ENCODE measurements at regions not wholly inside any gene's neighbourhood (a gene's known extent, or its start where the extent isn't known, plus 50 kb on each side); places are given as distances from the start of the nearest gene placed in this dataset.

GRCh38 chr2:4951368-4951767 lies 740.8 kb upstream of the SOX11 start:
- H3K27me3 Mint-ChIP-seq, result no peaks in the 10 kb centered on the region
- H3K9me3 Mint-ChIP-seq, result peaks cover 18% of the 10 kb centered on the region
- DNase-seq (ENCODE audit: low spot score in 2 of 2), result no peak
- no peak for ATAC-seq (replicated peaks; ENCODE audit: extremely low read depth, poor library complexity, severe bottlenecking)
- no peaks in the 10 kb centered on the region for H3K36me3 Mint-ChIP-seq (ENCODE audit: insufficient read depth)
- H3K27ac Mint-ChIP-seq (ENCODE audit: low read depth), result no peak overlapping the region
- no peaks in the 10 kb centered on the region for H3K4me1 Mint-ChIP-seq
- H3K4me3 Mint-ChIP-seq, result no peak overlapping the region

DNA sequence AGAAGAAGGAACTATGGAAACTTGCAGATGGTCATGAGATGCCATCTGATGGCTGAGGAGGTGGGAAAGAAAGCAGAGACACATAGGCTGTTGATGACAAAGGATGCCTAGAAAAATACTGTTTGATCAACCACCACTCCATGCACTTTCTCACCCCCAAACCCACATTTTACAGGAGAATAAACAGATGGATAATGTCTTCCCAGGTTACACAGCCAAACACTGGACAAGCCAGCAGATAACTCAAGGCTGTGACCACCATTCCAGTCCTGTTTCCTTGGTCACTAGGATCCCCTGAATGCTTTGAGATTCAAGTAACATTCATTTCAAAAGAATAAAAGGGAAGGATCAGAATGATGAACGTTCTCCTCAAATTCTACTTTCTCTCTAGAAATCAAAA lies 733.0 kb upstream of the SOX11 start:
- peaks cover 15% of the 10 kb centered on the region for H3K9me3 Mint-ChIP-seq

GRCh38 chr2:4962419-4962818 lies 729.8 kb upstream of the SOX11 start:
- no peak overlapping the region for H3K4me3 Mint-ChIP-seq
- DNase-seq (ENCODE audit: low spot score in 2 of 2), result no peak
- no peak overlapping the region for H3K27ac Mint-ChIP-seq (ENCODE audit: low read depth)
- ATAC-seq (replicated peaks; ENCODE audit: extremely low read depth, poor library complexity, severe bottlenecking), result no peak
- H3K36me3 Mint-ChIP-seq (ENCODE audit: insufficient read depth), result no peaks in the 10 kb centered on the region
- H3K27me3 Mint-ChIP-seq, result no peaks in the 10 kb centered on the region
- H3K4me1 Mint-ChIP-seq, result no peaks in the 10 kb centered on the region
- peaks cover 11% of the 10 kb centered on the region for H3K9me3 Mint-ChIP-seq

More for the DNA sequence above, 733.0 kb upstream of the SOX11 start:
- Mint-ChIP-seq H3K4me1 (no peaks in the 10 kb centered on the region), H3K27me3 (no peaks in the 10 kb centered on the region), H3K4me3 (no peak overlapping the region), H3K27ac (ENCODE audit: low read depth) (no peak overlapping the region), H3K36me3 (ENCODE audit: insufficient read depth) (no peaks in the 10 kb centered on the region)
- no peak for DNase-seq (ENCODE audit: low spot score in 2 of 2)
- no peak for ATAC-seq (replicated peaks; ENCODE audit: extremely low read depth, poor library complexity, severe bottlenecking)

- ATAC-seq (replicated peaks; ENCODE audit: extremely low read depth, poor library complexity, severe bottlenecking) (no peak), DNase-seq (ENCODE audit: low spot score in 2 of 2) (no peak)
- H3K9me3 Mint-ChIP-seq, result peaks cover 15% of the 10 kb centered on the region
- H3K27me3 Mint-ChIP-seq, result no peaks in the 10 kb centered on the region
- H3K4me1 Mint-ChIP-seq, result no peaks in the 10 kb centered on the region
- H3K27ac Mint-ChIP-seq (ENCODE audit: low read depth), result no peak overlapping the region
- H3K4me3 Mint-ChIP-seq, result no peak overlapping the region
- no peaks in the 10 kb centered on the region for H3K36me3 Mint-ChIP-seq (ENCODE audit: insufficient read depth)
Observed at GRCh38 chr2:4963106-4963505, 729.1 kb upstream of the SOX11 start.

GRCh38 chr2:4964001-4964540 lies 728.1 kb upstream of the SOX11 start:
- H3K4me1 Mint-ChIP-seq, result no peaks in the 10 kb centered on the region
- peaks cover 15% of the 10 kb centered on the region for H3K9me3 Mint-ChIP-seq
- no peak for ATAC-seq (replicated peaks; ENCODE audit: extremely low read depth, poor library complexity, severe bottlenecking)
- H3K4me3 Mint-ChIP-seq, result no peak overlapping the region
- H3K36me3 Mint-ChIP-seq (ENCODE audit: insufficient read depth), result no peaks in the 10 kb centered on the region
- no peaks in the 10 kb centered on the region for H3K27me3 Mint-ChIP-seq
- DNase-seq (ENCODE audit: low spot score in 2 of 2), result no peak
- no peak overlapping the region for H3K27ac Mint-ChIP-seq (ENCODE audit: low read depth)

- Mint-ChIP-seq H3K4me3 (no peak overlapping the region), H3K36me3 (ENCODE audit: insufficient read depth) (no peaks in the 10 kb centered on the region), H3K27me3 (no peaks in the 10 kb centered on the region), H3K27ac (ENCODE audit: low read depth) (no peak overlapping the region), H3K9me3 (peaks cover 15% of the 10 kb centered on the region), H3K4me1 (no peaks in the 10 kb centered on the region)
- DNase-seq (ENCODE audit: low spot score in 2 of 2), result no peak
- ATAC-seq (replicated peaks; ENCODE audit: extremely low read depth, poor library complexity, severe bottlenecking), result no peak
Observed at GRCh38 chr2:4964579-4964978, 727.6 kb upstream of the SOX11 start.

- H3K27ac Mint-ChIP-seq (ENCODE audit: low read depth), result no peak overlapping the region
- DNase-seq (ENCODE audit: low spot score in 2 of 2) (no peak), ATAC-seq (replicated peaks; ENCODE audit: extremely low read depth, poor library complexity, severe bottlenecking) (no peak)
- no peaks in the 10 kb centered on the region for H3K36me3 Mint-ChIP-seq (ENCODE audit: insufficient read depth)
- H3K27me3 Mint-ChIP-seq, result no peaks in the 10 kb centered on the region
- H3K4me3 Mint-ChIP-seq, result no peak overlapping the region
- H3K9me3 Mint-ChIP-seq, result peaks cover 22% of the 10 kb centered on the region
- no peaks in the 10 kb centered on the region for H3K4me1 Mint-ChIP-seq
Observed at GRCh38 chr2:4965556-4966320, 726.4 kb upstream of the SOX11 start.

DNA sequence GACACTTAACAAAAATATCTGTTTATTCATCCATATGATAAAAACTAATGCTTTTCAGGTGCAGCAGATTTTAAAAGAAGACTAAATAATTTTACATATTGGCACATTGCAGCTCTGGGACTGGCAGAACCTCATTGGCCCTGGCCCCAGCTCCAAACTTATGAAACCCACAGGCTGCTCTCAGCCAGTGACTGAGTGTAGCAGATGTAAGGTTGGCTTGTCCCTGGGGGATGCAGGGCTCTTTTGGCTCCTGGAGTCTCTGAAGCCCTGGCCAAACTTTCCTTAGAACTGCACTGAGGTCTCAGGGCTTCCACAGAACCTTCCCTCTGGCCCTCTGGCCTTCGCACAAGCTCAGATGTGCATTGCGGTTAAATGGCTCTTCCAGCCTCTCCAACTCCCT lies 725.0 kb upstream of the SOX11 start:
- Mint-ChIP-seq H3K9me3 (peaks cover 23% of the 10 kb centered on the region), H3K36me3 (ENCODE audit: insufficient read depth) (no peaks in the 10 kb centered on the region), H3K4me3 (no peak overlapping the region), H3K27ac (ENCODE audit: low read depth) (no peak overlapping the region), H3K27me3 (no peaks in the 10 kb centered on the region), H3K4me1 (no peaks in the 10 kb centered on the region)
- no peak for ATAC-seq (replicated peaks; ENCODE audit: extremely low read depth, poor library complexity, severe bottlenecking)
- DNase-seq (ENCODE audit: low spot score in 2 of 2), result no peak

DNA sequence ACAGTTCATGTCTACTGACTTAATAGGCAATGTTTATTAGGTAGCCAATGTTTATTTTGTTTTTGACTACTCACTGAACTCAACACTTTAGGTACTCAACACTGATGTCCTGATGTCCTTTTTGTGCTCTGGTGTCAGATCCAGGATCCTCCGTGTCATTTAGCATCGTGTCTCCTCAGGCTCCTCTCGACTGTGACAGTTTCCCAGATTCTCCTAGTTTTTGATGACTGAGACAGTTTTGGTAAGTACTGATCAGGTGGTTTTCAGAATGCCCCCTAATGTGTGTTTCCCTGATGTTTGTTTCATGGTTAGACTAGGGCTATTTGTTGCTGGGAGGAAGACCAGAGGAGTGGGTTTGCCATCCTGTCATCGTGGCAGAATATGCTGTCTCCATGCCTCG lies 719.7 kb upstream of the SOX11 start:
- ATAC-seq (replicated peaks; ENCODE audit: extremely low read depth, poor library complexity, severe bottlenecking), result no peak
- Mint-ChIP-seq H3K4me1 (no peaks in the 10 kb centered on the region), H3K4me3 (no peak overlapping the region)

GRCh38 chr2:4973354-4973753 lies 718.8 kb upstream of the SOX11 start:
- peaks cover 12% of the 10 kb centered on the region for H3K9me3 Mint-ChIP-seq
- H3K4me1 Mint-ChIP-seq, result no peaks in the 10 kb centered on the region
- no peak overlapping the region for H3K27ac Mint-ChIP-seq (ENCODE audit: low read depth)
- no peaks in the 10 kb centered on the region for H3K27me3 Mint-ChIP-seq
- H3K4me3 Mint-ChIP-seq, result no peak overlapping the region
- DNase-seq (ENCODE audit: low spot score in 2 of 2) (no peak), ATAC-seq (replicated peaks; ENCODE audit: extremely low read depth, poor library complexity, severe bottlenecking) (no peak)
- no peaks in the 10 kb centered on the region for H3K36me3 Mint-ChIP-seq (ENCODE audit: insufficient read depth)

More for the DNA sequence above, 719.7 kb upstream of the SOX11 start:
- no peak overlapping the region for H3K27ac Mint-ChIP-seq (ENCODE audit: low read depth)
- H3K27me3 Mint-ChIP-seq, result no peaks in the 10 kb centered on the region
- H3K9me3 Mint-ChIP-seq, result peaks cover 15% of the 10 kb centered on the region
- DNase-seq (ENCODE audit: low spot score in 2 of 2), result no peak
- H3K36me3 Mint-ChIP-seq (ENCODE audit: insufficient read depth), result no peaks in the 10 kb centered on the region

DNA sequence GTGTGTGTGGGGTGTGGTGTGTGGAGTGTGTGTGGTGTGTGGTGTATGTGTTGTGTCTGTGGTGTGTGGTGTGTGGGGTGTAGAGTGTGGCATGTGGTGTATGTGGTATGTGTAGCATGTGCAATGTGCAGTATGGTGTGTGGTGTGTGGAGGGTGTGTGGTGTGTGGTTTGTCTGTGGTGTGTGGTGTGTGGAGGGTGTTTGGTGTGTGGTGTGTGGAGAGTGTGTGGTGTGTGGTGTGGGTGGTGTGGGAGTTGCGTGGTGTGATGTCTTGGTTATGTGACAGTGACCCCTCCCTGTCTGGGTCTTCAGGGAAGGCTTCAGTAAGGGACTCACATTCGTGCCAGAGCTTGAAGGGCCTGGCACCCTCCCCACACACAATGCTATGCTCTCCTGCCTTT lies 718.2 kb upstream of the SOX11 start:
- Mint-ChIP-seq H3K27me3 (no peaks in the 10 kb centered on the region), H3K27ac (ENCODE audit: low read depth) (no peak overlapping the region), H3K4me3 (no peak overlapping the region), H3K4me1 (no peaks in the 10 kb centered on the region), H3K36me3 (ENCODE audit: insufficient read depth) (no peaks in the 10 kb centered on the region), H3K9me3 (peaks cover 15% of the 10 kb centered on the region)
- DNase-seq (ENCODE audit: low spot score in 2 of 2), result no peak
- ATAC-seq (replicated peaks; ENCODE audit: extremely low read depth, poor library complexity, severe bottlenecking), result no peak

GRCh38 chr2:4976407-4976806 lies 715.8 kb upstream of the SOX11 start:
- Mint-ChIP-seq H3K4me3 (no peak overlapping the region), H3K4me1 (no peaks in the 10 kb centered on the region), H3K27ac (ENCODE audit: low read depth) (no peak overlapping the region), H3K9me3 (peaks cover 19% of the 10 kb centered on the region), H3K36me3 (ENCODE audit: insufficient read depth) (no peaks in the 10 kb centered on the region), H3K27me3 (no peaks in the 10 kb centered on the region)
- no peak for DNase-seq (ENCODE audit: low spot score in 2 of 2)
- ATAC-seq (replicated peaks; ENCODE audit: extremely low read depth, poor library complexity, severe bottlenecking), result no peak

GRCh38 chr2:4979111-4979510 lies 713.1 kb upstream of the SOX11 start:
- no peak overlapping the region for H3K27ac Mint-ChIP-seq (ENCODE audit: low read depth)
- ATAC-seq (replicated peaks; ENCODE audit: extremely low read depth, poor library complexity, severe bottlenecking) (no peak), DNase-seq (ENCODE audit: low spot score in 2 of 2) (no peak)
- no peak overlapping the region for H3K4me3 Mint-ChIP-seq
- peaks cover 19% of the 10 kb centered on the region for H3K9me3 Mint-ChIP-seq
- H3K4me1 Mint-ChIP-seq, result no peaks in the 10 kb centered on the region
- H3K27me3 Mint-ChIP-seq, result no peaks in the 10 kb centered on the region
- no peaks in the 10 kb centered on the region for H3K36me3 Mint-ChIP-seq (ENCODE audit: insufficient read depth)
